SK-N-SH treated with all-trans-retinoic acid at 6 μM for 48 hours (cell line): ENCODE measurements at regions not wholly inside any gene's neighbourhood (a gene's known extent, or its start where the extent isn't known, plus 50 kb on each side); places are given as distances from the start of the nearest gene placed in this dataset.

ENCODE experiments used
- ATAC-seq: fragments of 200-7000 bp; cut with Tn5 transposase; 3 replicates; pipeline ENCODE4 v1.9.1; 2020; ENCODE audit warnings: mild to moderate bottlenecking, moderate library complexity
- ARNTL ChIP-seq: fragments of 450-650 bp; formaldehyde crosslinking; IDR thresholded peaks from 2 replicates; pipeline ENCODE4 v1.5.0; 2020; ENCODE audit warnings: low read depth, mild to moderate bottlenecking, moderate library complexity, borderline replicate concordance
- CSDC2 ChIP-seq: fragments of 250-450 bp; sonication (Bioruptor Pico); IDR thresholded peaks from 2 replicates; pipeline ENCODE4 v1.5.0; 2020; ENCODE audit warnings: mild to moderate bottlenecking, moderate library complexity
- ESRRG ChIP-seq: fragments of 250-450 bp; sonication (Bioruptor Pico); IDR thresholded peaks from 2 replicates; pipeline ENCODE4 v1.6.1; 2021; ENCODE audit warnings: mild to moderate bottlenecking
- GLIS3 ChIP-seq: fragments of 250-450 bp; sonication (Bioruptor Pico); IDR thresholded peaks from 2 replicates; pipeline ENCODE4 v1.5.0; 2020; ENCODE audit warnings: mild to moderate bottlenecking, moderate library complexity
- ISL1 ChIP-seq: fragments of 250-450 bp; sonication (Bioruptor Pico); IDR thresholded peaks from 2 replicates; pipeline ENCODE4 v2.1.2; 2022; ENCODE audit warnings: mild to moderate bottlenecking, moderate library complexity
- OSR1 ChIP-seq: fragments of 250-450 bp; sonication (Bioruptor Pico); IDR thresholded peaks from 2 replicates; pipeline ENCODE4 v1.8.0; 2022; ENCODE audit warnings: moderate library complexity, mild to moderate bottlenecking, inconsistent platforms
- RARB ChIP-seq: fragments of 250-450 bp; sonication (Bioruptor Pico); IDR thresholded peaks from 2 replicates; pipeline ENCODE4 v1.8.0; 2021; ENCODE audit warnings: mild to moderate bottlenecking, moderate library complexity
- SNAI2 ChIP-seq: fragments of 250-450 bp; sonication (Bioruptor Pico); IDR thresholded peaks from 2 replicates; pipeline ENCODE4 v1.5.0; 2020; ENCODE audit warnings: mild to moderate bottlenecking, moderate library complexity
- TOX ChIP-seq: fragments of 250-450 bp; sonication (Bioruptor Pico); IDR thresholded peaks from 2 replicates; pipeline ENCODE4 v1.8.0; 2021; ENCODE audit warnings: mild to moderate bottlenecking, moderate library complexity, borderline replicate concordance
- ZC3H10 ChIP-seq: fragments of 250-450 bp; sonication (Bioruptor Pico); IDR thresholded peaks from 2 replicates; pipeline ENCODE4 v1.5.1; 2021; ENCODE audit warnings: mild to moderate bottlenecking, moderate library complexity
- ZFP3 ChIP-seq: fragments of 250-450 bp; sonication (Bioruptor Pico); IDR thresholded peaks from 2 replicates; pipeline ENCODE4 v1.5.0; 2020; ENCODE audit warnings: mild to moderate bottlenecking, moderate library complexity
- ZFP30 ChIP-seq: fragments of 450-650 bp; formaldehyde crosslinking; IDR thresholded peaks from 2 replicates; pipeline ENCODE4 v1.5.0; 2022; ENCODE audit warnings: mild to moderate bottlenecking, moderate library complexity
- ZNF565 ChIP-seq: fragments of 450-650 bp; formaldehyde crosslinking; conservative IDR thresholded peaks from 2 replicates; pipeline ENCODE4 v1.5.0; 2020; ENCODE audit warnings: low read depth, mild to moderate bottlenecking, moderate library complexity
- ZNF70 ChIP-seq: fragments of 450-650 bp; formaldehyde crosslinking; IDR thresholded peaks from 2 replicates; pipeline ENCODE4 v1.5.0; 2020; ENCODE audit warnings: mild to moderate bottlenecking, moderate library complexity
- ZNF8 ChIP-seq: fragments of 450-650 bp; formaldehyde crosslinking; IDR thresholded peaks from 2 replicates; pipeline ENCODE4 v1.5.0; 2020; ENCODE audit warnings: mild to moderate bottlenecking, moderate library complexity
- TF ChIP-seq, protein P1 (sequence below): fragments of 250-450 bp; sonication (Bioruptor Pico); IDR thresholded peaks from 2 replicates; pipeline ENCODE4 v1.8.0; 2020; ENCODE audit warnings: mild to moderate bottlenecking, moderate library complexity, borderline replicate concordance
- TF ChIP-seq, protein P2 (sequence below): fragments of 250-450 bp; sonication (Bioruptor Pico); IDR thresholded peaks from 2 replicates; pipeline ENCODE4 v1.5.1; 2020; ENCODE audit warnings: low read depth, mild to moderate bottlenecking, moderate library complexity
- TF ChIP-seq, protein P3 (sequence below): fragments of 250-450 bp; sonication (Bioruptor Pico); IDR thresholded peaks from 2 replicates; pipeline ENCODE4 v1.5.1; 2021; ENCODE audit warnings: mild to moderate bottlenecking, moderate library complexity
- TF ChIP-seq, protein P4 (sequence below): fragments of 250-450 bp; sonication (Bioruptor Pico); IDR thresholded peaks from 2 replicates; pipeline ENCODE4 v1.8.0; 2021; ENCODE audit warnings: low read depth, mild to moderate bottlenecking, moderate library complexity, borderline replicate concordance
- TF ChIP-seq, protein P5 (sequence below): fragments of 250-450 bp; sonication (Bioruptor Pico); IDR thresholded peaks from 2 replicates; pipeline ENCODE4 v1.5.0; 2020; ENCODE audit warnings: mild to moderate bottlenecking, moderate library complexity

DNA sequence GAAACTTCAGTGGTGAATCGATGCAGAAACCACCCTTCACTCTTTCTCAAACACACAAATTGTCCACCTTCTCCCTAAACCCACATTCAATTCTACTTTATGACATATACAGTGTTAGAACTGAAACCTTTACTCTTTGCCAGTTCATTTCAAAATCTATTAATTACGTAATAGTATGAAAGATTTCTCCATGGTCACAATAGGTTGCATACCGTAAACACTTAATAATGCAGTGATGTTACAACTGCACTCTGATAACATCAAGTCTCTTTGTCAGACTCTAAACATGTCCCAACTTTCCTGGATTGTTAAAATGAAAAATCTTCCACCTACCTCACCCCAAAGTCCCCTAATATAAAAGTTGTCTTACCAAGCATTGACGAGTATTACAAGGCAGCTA is 111.8 kb upstream of the PROK2 start:
- no peak for ATAC-seq
- TF ChIP-seq SNAI2 (CRISPR knock-in tag) (no peak), OSR1 (CRISPR knock-in tag) (no peak), ZNF8 (CRISPR knock-in tag) (no peak), ZFP30 (no peak), ZFP3 (CRISPR knock-in tag) (no peak), ISL1 (CRISPR knock-in tag) (no peak), ARNTL (CRISPR knock-in tag) (no peak), TOX (CRISPR knock-in tag) (no peak), RARB (CRISPR knock-in tag) (no peak), ZNF565 (CRISPR knock-in tag) (no peak), ESRRG (CRISPR knock-in tag) (no peak)
- TF ChIP-seq, protein P1, sequence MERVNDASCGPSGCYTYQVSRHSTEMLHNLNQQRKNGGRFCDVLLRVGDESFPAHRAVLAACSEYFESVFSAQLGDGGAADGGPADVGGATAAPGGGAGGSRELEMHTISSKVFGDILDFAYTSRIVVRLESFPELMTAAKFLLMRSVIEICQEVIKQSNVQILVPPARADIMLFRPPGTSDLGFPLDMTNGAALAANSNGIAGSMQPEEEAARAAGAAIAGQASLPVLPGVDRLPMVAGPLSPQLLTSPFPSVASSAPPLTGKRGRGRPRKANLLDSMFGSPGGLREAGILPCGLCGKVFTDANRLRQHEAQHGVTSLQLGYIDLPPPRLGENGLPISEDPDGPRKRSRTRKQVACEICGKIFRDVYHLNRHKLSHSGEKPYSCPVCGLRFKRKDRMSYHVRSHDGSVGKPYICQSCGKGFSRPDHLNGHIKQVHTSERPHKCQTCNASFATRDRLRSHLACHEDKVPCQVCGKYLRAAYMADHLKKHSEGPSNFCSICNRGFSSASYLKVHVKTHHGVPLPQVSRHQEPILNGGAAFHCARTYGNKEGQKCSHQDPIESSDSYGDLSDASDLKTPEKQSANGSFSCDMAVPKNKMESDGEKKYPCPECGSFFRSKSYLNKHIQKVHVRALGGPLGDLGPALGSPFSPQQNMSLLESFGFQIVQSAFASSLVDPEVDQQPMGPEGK (CRISPR knock-in tag), result no peak
- TF ChIP-seq, protein P2, sequence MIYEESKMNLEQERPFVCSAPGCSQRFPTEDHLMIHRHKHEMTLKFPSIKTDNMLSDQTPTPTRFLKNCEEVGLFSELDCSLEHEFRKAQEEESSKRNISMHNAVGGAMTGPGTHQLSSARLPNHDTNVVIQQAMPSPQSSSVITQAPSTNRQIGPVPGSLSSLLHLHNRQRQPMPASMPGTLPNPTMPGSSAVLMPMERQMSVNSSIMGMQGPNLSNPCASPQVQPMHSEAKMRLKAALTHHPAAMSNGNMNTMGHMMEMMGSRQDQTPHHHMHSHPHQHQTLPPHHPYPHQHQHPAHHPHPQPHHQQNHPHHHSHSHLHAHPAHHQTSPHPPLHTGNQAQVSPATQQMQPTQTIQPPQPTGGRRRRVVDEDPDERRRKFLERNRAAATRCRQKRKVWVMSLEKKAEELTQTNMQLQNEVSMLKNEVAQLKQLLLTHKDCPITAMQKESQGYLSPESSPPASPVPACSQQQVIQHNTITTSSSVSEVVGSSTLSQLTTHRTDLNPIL, result no peak
- TF ChIP-seq, protein P3, sequence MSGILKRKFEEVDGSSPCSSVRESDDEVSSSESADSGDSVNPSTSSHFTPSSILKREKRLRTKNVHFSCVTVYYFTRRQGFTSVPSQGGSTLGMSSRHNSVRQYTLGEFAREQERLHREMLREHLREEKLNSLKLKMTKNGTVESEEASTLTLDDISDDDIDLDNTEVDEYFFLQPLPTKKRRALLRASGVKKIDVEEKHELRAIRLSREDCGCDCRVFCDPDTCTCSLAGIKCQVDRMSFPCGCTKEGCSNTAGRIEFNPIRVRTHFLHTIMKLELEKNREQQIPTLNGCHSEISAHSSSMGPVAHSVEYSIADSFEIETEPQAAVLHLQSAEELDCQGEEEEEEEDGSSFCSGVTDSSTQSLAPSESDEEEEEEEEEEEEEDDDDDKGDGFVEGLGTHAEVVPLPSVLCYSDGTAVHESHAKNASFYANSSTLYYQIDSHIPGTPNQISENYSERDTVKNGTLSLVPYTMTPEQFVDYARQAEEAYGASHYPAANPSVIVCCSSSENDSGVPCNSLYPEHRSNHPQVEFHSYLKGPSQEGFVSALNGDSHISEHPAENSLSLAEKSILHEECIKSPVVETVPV (CRISPR knock-in tag), result no peak
- TF ChIP-seq, protein P4, sequence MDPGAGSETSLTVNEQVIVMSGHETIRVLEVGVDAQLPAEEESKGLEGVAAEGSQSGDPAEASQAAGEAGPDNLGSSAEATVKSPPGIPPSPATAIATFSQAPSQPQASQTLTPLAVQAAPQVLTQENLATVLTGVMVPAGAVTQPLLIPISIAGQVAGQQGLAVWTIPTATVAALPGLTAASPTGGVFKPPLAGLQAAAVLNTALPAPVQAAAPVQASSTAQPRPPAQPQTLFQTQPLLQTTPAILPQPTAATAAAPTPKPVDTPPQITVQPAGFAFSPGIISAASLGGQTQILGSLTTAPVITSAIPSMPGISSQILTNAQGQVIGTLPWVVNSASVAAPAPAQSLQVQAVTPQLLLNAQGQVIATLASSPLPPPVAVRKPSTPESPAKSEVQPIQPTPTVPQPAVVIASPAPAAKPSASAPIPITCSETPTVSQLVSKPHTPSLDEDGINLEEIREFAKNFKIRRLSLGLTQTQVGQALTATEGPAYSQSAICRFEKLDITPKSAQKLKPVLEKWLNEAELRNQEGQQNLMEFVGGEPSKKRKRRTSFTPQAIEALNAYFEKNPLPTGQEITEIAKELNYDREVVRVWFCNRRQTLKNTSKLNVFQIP (CRISPR knock-in tag), result no peak

DNA sequence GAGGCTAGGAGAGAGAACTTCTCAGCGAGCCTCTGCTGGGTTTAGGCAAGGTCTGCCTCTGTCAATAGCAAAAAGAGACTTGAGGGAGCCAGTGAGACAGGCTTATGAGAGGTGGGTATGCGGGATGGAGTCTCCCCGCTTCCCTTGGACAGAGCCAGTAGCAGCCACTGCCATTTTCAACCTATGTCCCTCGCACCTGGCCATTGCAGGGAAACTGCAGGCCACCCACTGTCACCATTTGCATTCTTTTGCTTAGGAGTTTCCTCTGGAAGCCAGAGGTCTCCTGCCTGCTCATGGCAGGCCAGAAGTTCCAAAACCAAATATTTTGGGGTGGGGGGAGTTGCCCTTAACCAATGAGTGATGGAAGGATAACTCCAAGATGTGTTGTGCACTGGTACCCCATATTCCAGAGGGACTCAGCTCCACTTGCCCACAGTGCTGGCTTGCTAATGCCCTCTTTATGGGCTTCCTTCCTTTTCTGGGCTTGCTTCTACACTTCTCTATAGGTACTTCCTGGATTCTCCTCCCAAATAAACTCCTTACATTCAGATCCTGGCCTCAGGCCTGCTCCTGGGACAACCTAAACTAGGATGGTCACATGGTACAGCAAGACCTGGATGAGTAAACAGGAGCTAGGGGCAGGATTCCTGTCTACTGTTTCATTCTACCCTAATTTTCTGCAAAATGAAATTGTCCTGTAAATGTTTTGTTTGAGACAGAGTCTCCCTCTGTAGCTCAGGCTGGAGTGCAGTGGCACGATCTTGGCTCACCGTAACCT is 108.9 kb upstream of the PROK2 start:
- ATAC-seq, result no peak
- TF ChIP-seq ZNF70 (CRISPR knock-in tag) (no peak), GLIS3 (CRISPR knock-in tag) (no peak), CSDC2 (CRISPR knock-in tag) (no peak), ARNTL (CRISPR knock-in tag) (no peak), ZNF8 (CRISPR knock-in tag) (no peak), ZC3H10 (no peak)

DNA sequence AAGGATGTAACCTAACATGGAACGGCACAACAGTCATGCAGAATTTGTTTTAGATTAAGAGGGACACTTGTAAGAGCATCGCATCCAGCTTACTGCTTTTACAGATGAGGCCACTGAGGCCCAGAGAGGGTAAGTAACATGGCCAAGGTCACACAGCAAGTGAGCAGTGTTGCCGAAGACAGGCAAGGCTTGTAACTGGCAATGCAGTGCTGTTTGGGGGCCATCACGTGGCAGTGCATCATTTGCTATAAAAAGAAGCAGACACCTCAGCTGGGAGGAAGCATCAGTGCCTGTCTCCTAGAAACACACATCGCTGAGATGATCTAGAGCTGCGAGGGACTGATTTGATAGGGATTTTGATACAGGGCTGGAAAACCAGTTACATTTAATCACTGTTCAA is 108.2 kb upstream of the PROK2 start:
- ATAC-seq, result no peak
- TF ChIP-seq, protein P3 (CRISPR knock-in tag), result no peak
- TF ChIP-seq ZC3H10 (no peak), ZFP3 (CRISPR knock-in tag) (no peak), ZNF70 (CRISPR knock-in tag) (no peak), ISL1 (CRISPR knock-in tag) (no peak), RARB (CRISPR knock-in tag) (no peak), GLIS3 (CRISPR knock-in tag) (no peak), ZNF565 (CRISPR knock-in tag) (no peak), ARNTL (CRISPR knock-in tag) (no peak), ESRRG (CRISPR knock-in tag) (no peak)
- TF ChIP-seq, protein P1 (CRISPR knock-in tag), result no peak
- TF ChIP-seq, protein P4 (CRISPR knock-in tag), result no peak
- TF ChIP-seq, protein P5, sequence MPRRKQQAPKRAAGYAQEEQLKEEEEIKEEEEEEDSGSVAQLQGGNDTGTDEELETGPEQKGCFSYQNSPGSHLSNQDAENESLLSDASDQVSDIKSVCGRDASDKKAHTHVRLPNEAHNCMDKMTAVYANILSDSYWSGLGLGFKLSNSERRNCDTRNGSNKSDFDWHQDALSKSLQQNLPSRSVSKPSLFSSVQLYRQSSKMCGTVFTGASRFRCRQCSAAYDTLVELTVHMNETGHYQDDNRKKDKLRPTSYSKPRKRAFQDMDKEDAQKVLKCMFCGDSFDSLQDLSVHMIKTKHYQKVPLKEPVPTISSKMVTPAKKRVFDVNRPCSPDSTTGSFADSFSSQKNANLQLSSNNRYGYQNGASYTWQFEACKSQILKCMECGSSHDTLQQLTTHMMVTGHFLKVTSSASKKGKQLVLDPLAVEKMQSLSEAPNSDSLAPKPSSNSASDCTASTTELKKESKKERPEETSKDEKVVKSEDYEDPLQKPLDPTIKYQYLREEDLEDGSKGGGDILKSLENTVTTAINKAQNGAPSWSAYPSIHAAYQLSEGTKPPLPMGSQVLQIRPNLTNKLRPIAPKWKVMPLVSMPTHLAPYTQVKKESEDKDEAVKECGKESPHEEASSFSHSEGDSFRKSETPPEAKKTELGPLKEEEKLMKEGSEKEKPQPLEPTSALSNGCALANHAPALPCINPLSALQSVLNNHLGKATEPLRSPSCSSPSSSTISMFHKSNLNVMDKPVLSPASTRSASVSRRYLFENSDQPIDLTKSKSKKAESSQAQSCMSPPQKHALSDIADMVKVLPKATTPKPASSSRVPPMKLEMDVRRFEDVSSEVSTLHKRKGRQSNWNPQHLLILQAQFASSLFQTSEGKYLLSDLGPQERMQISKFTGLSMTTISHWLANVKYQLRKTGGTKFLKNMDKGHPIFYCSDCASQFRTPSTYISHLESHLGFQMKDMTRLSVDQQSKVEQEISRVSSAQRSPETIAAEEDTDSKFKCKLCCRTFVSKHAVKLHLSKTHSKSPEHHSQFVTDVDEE, result no peak
